Activated naive CD8-positive, alpha-beta T cell treated with anti-CD3 and anti-CD28 coated beads, Interleukin-2, amount 10 ng/mL, durations not matched to agents 7 days and 5 days (primary cell): ENCODE measurements at regions not wholly inside any gene's neighbourhood (a gene's known extent, or its start where the extent isn't known, plus 50 kb on each side); places are given as distances from the start of the nearest gene placed in this dataset.

Source experiments
- ATAC-seq: fragments of 150-1000 bp; cut with Tn5 transposase; one replicate; pipeline ENCODE4 v1.10.0; 2021; ENCODE audit warnings: low read depth, moderate library complexity
- POLR2A ChIA-PET: fragments of 350-600 bp; sonication (Branson Sonifier 250); formaldehyde crosslinking; loops from one replicate; lab custom pipeline; 2021; ENCODE audit warnings: antibody characterized with exemption; lab: Charles Lee
- DNase-seq: peaks from one replicate; pipeline ENCODE4 v3.0.0; 2021
- H3K27ac Mint-ChIP-seq: one replicate; pipeline ENCODE4 v1.8.0; 2022; ENCODE audit warnings: mild to moderate bottlenecking, mixed read lengths
- H3K27me3 Mint-ChIP-seq: one replicate; pipeline ENCODE4 v1.8.0; 2022; ENCODE audit warnings: mild to moderate bottlenecking, moderate library complexity, mixed read lengths
- H3K36me3 Mint-ChIP-seq: one replicate; pipeline ENCODE4 v1.8.0; 2021; ENCODE audit warnings: mild to moderate bottlenecking, mixed read lengths
- H3K4me1 Mint-ChIP-seq: one replicate; pipeline ENCODE4 v1.8.0; 2021; ENCODE audit warnings: mixed read lengths
- H3K4me3 Mint-ChIP-seq: one replicate; pipeline ENCODE4 v1.8.0; 2022; ENCODE audit warnings: mild to moderate bottlenecking, moderate library complexity, mixed read lengths
- H3K9me3 Mint-ChIP-seq: one replicate; pipeline ENCODE4 v1.8.0; 2021; ENCODE audit warnings: mixed read lengths

- Mint-ChIP-seq H3K4me3 (no peak overlapping the region), H3K4me1 (peaks cover 2% of the 10 kb centered on the region)
Observed at GRCh38 chr10:110407301-110408170, 90.2 kb upstream of the DUSP5 start.

GRCh38 chr10:110408203-110408871 is 89.4 kb upstream of the DUSP5 start:
- no peak overlapping the region for H3K4me3 Mint-ChIP-seq
- ATAC-seq, result no peak
- no peaks in the 10 kb centered on the region for H3K36me3 Mint-ChIP-seq
- no peaks in the 10 kb centered on the region for H3K9me3 Mint-ChIP-seq
- no peak for DNase-seq
- peaks cover 2% of the 10 kb centered on the region for H3K4me1 Mint-ChIP-seq
- POLR2A ChIA-PET, result interaction anchor here (1.1 kb wide), 1 partner anchor 31 kb away, joined by 3 read pairs; no protein-coding TSS in a partner anchor
- peaks cover 26% of the 10 kb centered on the region for H3K27me3 Mint-ChIP-seq
- no peak overlapping the region for H3K27ac Mint-ChIP-seq

More at GRCh38 chr10:110407301-110408170, 90.2 kb upstream of the DUSP5 start:
- ATAC-seq (no peak), DNase-seq (no peak)
- Mint-ChIP-seq H3K9me3 (no peaks in the 10 kb centered on the region), H3K36me3 (no peaks in the 10 kb centered on the region), H3K27me3 (peaks cover 26% of the 10 kb centered on the region), H3K27ac (no peak overlapping the region)
- POLR2A ChIA-PET, result interaction anchor here (1.1 kb wide), 1 partner anchor 30 kb away, joined by 3 read pairs; no protein-coding TSS in a partner anchor

- no peak for DNase-seq
- H3K36me3 Mint-ChIP-seq, result no peaks in the 10 kb centered on the region
- no peaks in the 10 kb centered on the region for H3K9me3 Mint-ChIP-seq
- peaks cover 26% of the 10 kb centered on the region for H3K27me3 Mint-ChIP-seq
- no peak for ATAC-seq
- H3K4me3 Mint-ChIP-seq, result no peak overlapping the region
- peaks cover 7% of the 10 kb centered on the region for H3K4me1 Mint-ChIP-seq
- no peak overlapping the region for H3K27ac Mint-ChIP-seq
- POLR2A ChIA-PET, result interaction anchor here (0.7 to 1.1 kb wide), 2 partner anchors 32 to 104 kb away, joined by 3 to 6 read pairs; no protein-coding TSS in a partner anchor
Observed at GRCh38 chr10:110408943-110409342, 88.8 kb upstream of the DUSP5 start.

GRCh38 chr10:110409488-110409887 is 88.2 kb upstream of the DUSP5 start:
- Mint-ChIP-seq H3K27ac (no peak overlapping the region), H3K36me3 (no peaks in the 10 kb centered on the region), H3K4me1 (peaks cover 13% of the 10 kb centered on the region), H3K9me3 (no peaks in the 10 kb centered on the region), H3K27me3 (peaks cover 26% of the 10 kb centered on the region), H3K4me3 (no peak overlapping the region)
- POLR2A ChIA-PET, result interaction anchor here (0.7 kb wide), 1 partner anchor 103 kb away, joined by 6 read pairs; no protein-coding TSS in a partner anchor
- ATAC-seq (no peak), DNase-seq (no peak)

GRCh38 chr10:110409926-110410325 is 87.8 kb upstream of the DUSP5 start:
- H3K27ac Mint-ChIP-seq, result no peak overlapping the region
- peaks cover 17% of the 10 kb centered on the region for H3K4me1 Mint-ChIP-seq
- DNase-seq (no peak), ATAC-seq (no peak)
- no peaks in the 10 kb centered on the region for H3K9me3 Mint-ChIP-seq
- H3K36me3 Mint-ChIP-seq, result no peaks in the 10 kb centered on the region
- H3K4me3 Mint-ChIP-seq, result no peak overlapping the region
- POLR2A ChIA-PET, result interaction anchor here (0.7 kb wide), 1 partner anchor 103 kb away, joined by 6 read pairs; no protein-coding TSS in a partner anchor
- H3K27me3 Mint-ChIP-seq, result peaks cover 26% of the 10 kb centered on the region

- no peaks in the 10 kb centered on the region for H3K9me3 Mint-ChIP-seq
- H3K36me3 Mint-ChIP-seq, result no peaks in the 10 kb centered on the region
- ATAC-seq (no peak), DNase-seq (no peak)
- POLR2A ChIA-PET, result no interaction called here
- H3K4me1 Mint-ChIP-seq, result peaks cover 23% of the 10 kb centered on the region
- H3K27me3 Mint-ChIP-seq, result peaks cover 26% of the 10 kb centered on the region
- no peak overlapping the region for H3K27ac Mint-ChIP-seq
- H3K4me3 Mint-ChIP-seq, result no peak overlapping the region
Observed at GRCh38 chr10:110410329-110411046, 87.2 kb upstream of the DUSP5 start.

- POLR2A ChIA-PET, result interaction anchor here (0.8 kb wide), 1 partner anchor 86 kb away, joined by 3 read pairs; no protein-coding TSS in a partner anchor
- no peaks in the 10 kb centered on the region for H3K36me3 Mint-ChIP-seq
- ATAC-seq (no peak), DNase-seq (no peak)
- no peaks in the 10 kb centered on the region for H3K9me3 Mint-ChIP-seq
- no peak overlapping the region for H3K27ac Mint-ChIP-seq
- peaks cover 26% of the 10 kb centered on the region for H3K4me1 Mint-ChIP-seq
- no peak overlapping the region for H3K4me3 Mint-ChIP-seq
- peaks cover 24% of the 10 kb centered on the region for H3K27me3 Mint-ChIP-seq
Observed at GRCh38 chr10:110411047-110411410, 86.7 kb upstream of the DUSP5 start.

GRCh38 chr10:110413049-110413783 is 84.5 kb upstream of the DUSP5 start:
- Mint-ChIP-seq H3K4me1 (peaks cover 26% of the 10 kb centered on the region), H3K36me3 (no peaks in the 10 kb centered on the region), H3K27me3 (peaks cover 13% of the 10 kb centered on the region), H3K4me3 (no peak overlapping the region), H3K27ac (peak overlapping the region; percentile 27), H3K9me3 (no peaks in the 10 kb centered on the region)
- no peak for ATAC-seq
- DNase-seq, result no peak
- POLR2A ChIA-PET, result no interaction called here

GRCh38 chr10:110413903-110414547 is 83.7 kb upstream of the DUSP5 start:
- Mint-ChIP-seq H3K27me3 (peaks cover 13% of the 10 kb centered on the region), H3K4me3 (peak overlapping the region; percentile 45), H3K4me1 (peaks cover 26% of the 10 kb centered on the region), H3K27ac (peak overlapping the region; percentile 58), H3K9me3 (no peaks in the 10 kb centered on the region), H3K36me3 (no peaks in the 10 kb centered on the region)
- no peak for DNase-seq
- POLR2A ChIA-PET, result interaction anchor here (1.0 to 2.4 kb wide), 3 partner anchors 60 to 90 kb away, joined by 4 to 9 read pairs (median 8); partner anchors contain the start of gene DUSP5
- peak; percentile 13 for ATAC-seq

GRCh38 chr10:110414548-110415309 is 83.0 kb upstream of the DUSP5 start:
- Mint-ChIP-seq H3K9me3 (no peaks in the 10 kb centered on the region), H3K36me3 (no peaks in the 10 kb centered on the region), H3K27me3 (peaks cover 11% of the 10 kb centered on the region), H3K4me1 (peaks cover 33% of the 10 kb centered on the region), H3K27ac (peak overlapping the region; percentile 58), H3K4me3 (peak overlapping the region; percentile 45)
- DNase-seq (peak; percentile 79), ATAC-seq (peak; percentile 96)
- POLR2A ChIA-PET, result interaction anchor here (0.6 to 2.4 kb wide), 9 partner anchors 9 to 90 kb away, joined by 3 to 9 read pairs (median 3); partner anchors contain the start of gene DUSP5

GRCh38 chr10:110415809-110416208 is 81.9 kb upstream of the DUSP5 start:
- no peak overlapping the region for H3K4me3 Mint-ChIP-seq
- H3K27ac Mint-ChIP-seq, result no peak overlapping the region
- no peak for DNase-seq
- POLR2A ChIA-PET, result interaction anchor here (1.7 to 2.4 kb wide), 2 partner anchors 25 to 83 kb away, joined by 7 to 9 read pairs; partner anchors contain the start of gene DUSP5
- H3K4me1 Mint-ChIP-seq, result peaks cover 42% of the 10 kb centered on the region
- peaks cover 13% of the 10 kb centered on the region for H3K27me3 Mint-ChIP-seq
- ATAC-seq, result no peak
- no peaks in the 10 kb centered on the region for H3K9me3 Mint-ChIP-seq
- H3K36me3 Mint-ChIP-seq, result no peaks in the 10 kb centered on the region
